ENCODE measurements at regions not wholly inside any gene's neighbourhood (a gene's known extent, or its start where the extent isn't known, plus 50 kb on each side); places are given as distances from the start of the nearest gene placed in this dataset.

- Histone ChIP-seq H3K9me3 (ENCODE audit: low read length) (no peaks in the 10 kb centered on the region), H3K4me2 (ENCODE audit: low read length) (no peak overlapping the region), H3K9me2 (ENCODE audit: low read depth, low read length) (no peaks in the 10 kb centered on the region), H3K9ac (ENCODE audit: low read length) (no peak overlapping the region), H3K27ac (ENCODE audit: low read depth, low read length, poor library complexity, severe bottlenecking) (no peak overlapping the region), H3K36me3 (ENCODE audit: insufficient read depth, low read length) (no peaks in the 10 kb centered on the region), H3K4me1 (ENCODE audit: insufficient read depth, low read length, severe bottlenecking) (no peaks in the 10 kb centered on the region), H4K20me1 (ENCODE audit: insufficient read depth, low read length) (no peaks in the 10 kb centered on the region), H3K4me3 (ENCODE audit: low read depth, low read length, poor library complexity, severe bottlenecking) (no peak overlapping the region), H3K27me3 (ENCODE audit: insufficient read depth, low read length) (no peaks in the 10 kb centered on the region), H2AFZ (ENCODE audit: low read length) (no peak overlapping the region), H3K79me2 (ENCODE audit: insufficient read depth, low read length) (no peaks in the 10 kb centered on the region), H3F3A (ENCODE audit: insufficient read depth, low read length) (no peaks in the 10 kb centered on the region)
- no peak for TF ChIP-seq CTCF (IDR thresholded peaks at IDR 0.05; ENCODE audit: low read length)
- TF ChIP-seq EZH2 (IDR thresholded peaks at IDR 0.05; ENCODE audit: borderline replicate concordance, low read length): no peak
These were observed 82.8 kb upstream of the DTNA start for GRCh38 chr18:34627137-34627920.

GRCh38 chr18:34631093-34631966 lies 78.8 kb upstream of the DTNA start:
- H3K9ac ChIP-seq (ENCODE audit: low read length): no peak overlapping the region
- no peaks in the 10 kb centered on the region for H4K20me1 ChIP-seq (ENCODE audit: insufficient read depth, low read length)
- no peak overlapping the region for H3K4me3 ChIP-seq (ENCODE audit: low read depth, low read length, poor library complexity, severe bottlenecking)
- H3K4me2 ChIP-seq (ENCODE audit: low read length): no peak overlapping the region
- TF ChIP-seq CTCF (IDR thresholded peaks at IDR 0.05; ENCODE audit: low read length) (no peak), EZH2 (IDR thresholded peaks at IDR 0.05; ENCODE audit: borderline replicate concordance, low read length) (no peak)
- no peak overlapping the region for H2AFZ ChIP-seq (ENCODE audit: low read length)
- no peaks in the 10 kb centered on the region for H3F3A ChIP-seq (ENCODE audit: insufficient read depth, low read length)
- H3K9me3 ChIP-seq (ENCODE audit: low read length): no peaks in the 10 kb centered on the region
- H3K27me3 ChIP-seq (ENCODE audit: insufficient read depth, low read length): no peaks in the 10 kb centered on the region
- no peaks in the 10 kb centered on the region for H3K4me1 ChIP-seq (ENCODE audit: insufficient read depth, low read length, severe bottlenecking)
- H3K27ac ChIP-seq (ENCODE audit: low read depth, low read length, poor library complexity, severe bottlenecking): no peak overlapping the region
- no peaks in the 10 kb centered on the region for H3K79me2 ChIP-seq (ENCODE audit: insufficient read depth, low read length)
- H3K36me3 ChIP-seq (ENCODE audit: insufficient read depth, low read length): no peaks in the 10 kb centered on the region
- H3K9me2 ChIP-seq (ENCODE audit: low read depth, low read length): no peaks in the 10 kb centered on the region

DNA sequence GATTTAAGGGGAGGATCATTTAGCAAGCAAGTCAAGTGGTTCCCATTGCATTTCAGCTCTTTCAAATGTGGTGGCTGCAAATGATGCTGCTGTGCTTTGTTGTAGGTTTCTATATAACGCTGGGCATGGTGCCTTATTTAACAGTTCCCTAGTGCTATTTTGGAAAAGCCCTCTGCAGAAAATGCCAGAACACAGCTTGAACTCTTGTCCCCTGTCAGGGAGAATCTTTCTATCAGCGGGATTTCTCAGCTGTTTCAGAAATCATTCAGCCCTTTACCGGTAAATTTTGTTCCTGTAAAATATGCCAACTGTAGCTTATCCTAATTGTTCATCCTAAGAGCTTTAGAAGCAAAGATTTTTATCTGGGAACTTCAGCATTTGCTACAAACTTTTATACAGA lies 77.8 kb upstream of the DTNA start:
- no peaks in the 10 kb centered on the region for H3K79me2 ChIP-seq (ENCODE audit: insufficient read depth, low read length)

More for the DNA sequence above, 77.8 kb upstream of the DTNA start:
- Histone ChIP-seq H3K4me3 (ENCODE audit: low read depth, low read length, poor library complexity, severe bottlenecking) (no peak overlapping the region), H4K20me1 (ENCODE audit: insufficient read depth, low read length) (no peaks in the 10 kb centered on the region), H3K27ac (ENCODE audit: low read depth, low read length, poor library complexity, severe bottlenecking) (no peak overlapping the region), H3K4me1 (ENCODE audit: insufficient read depth, low read length, severe bottlenecking) (no peaks in the 10 kb centered on the region), H3F3A (ENCODE audit: insufficient read depth, low read length) (no peaks in the 10 kb centered on the region), H3K27me3 (ENCODE audit: insufficient read depth, low read length) (no peaks in the 10 kb centered on the region), H3K9me3 (ENCODE audit: low read length) (no peaks in the 10 kb centered on the region), H3K9me2 (ENCODE audit: low read depth, low read length) (no peaks in the 10 kb centered on the region), H3K9ac (ENCODE audit: low read length) (no peak overlapping the region), H3K4me2 (ENCODE audit: low read length) (no peak overlapping the region), H2AFZ (ENCODE audit: low read length) (no peak overlapping the region), H3K36me3 (ENCODE audit: insufficient read depth, low read length) (no peaks in the 10 kb centered on the region)
- TF ChIP-seq EZH2 (IDR thresholded peaks at IDR 0.05; ENCODE audit: borderline replicate concordance, low read length) (no peak), CTCF (IDR thresholded peaks at IDR 0.05; ENCODE audit: low read length) (no peak)
